ENCODE measurements at regions not wholly inside any gene's neighbourhood (a gene's known extent, or its start where the extent isn't known, plus 50 kb on each side); places are given as distances from the start of the nearest gene placed in this dataset.

- DNase-seq: no peak
- Mint-ChIP-seq H3K9me3 (no peaks in the 10 kb centered on the region), H3K27me3 (no peaks in the 10 kb centered on the region), H3K27ac (no peak overlapping the region), H3K36me3 (no peaks in the 10 kb centered on the region), H3K4me3 (no peak overlapping the region), H3K4me1 (no peaks in the 10 kb centered on the region)
Observed at GRCh38 chr7:42405782-42406181, 168.8 kb upstream of the GLI3 start.

- no peaks in the 10 kb centered on the region for H3K9me3 Mint-ChIP-seq
- H3K4me3 Mint-ChIP-seq: no peak overlapping the region
- no peak for DNase-seq
- no peaks in the 10 kb centered on the region for H3K36me3 Mint-ChIP-seq
- H3K4me1 Mint-ChIP-seq: no peaks in the 10 kb centered on the region
- no peaks in the 10 kb centered on the region for H3K27me3 Mint-ChIP-seq
- H3K27ac Mint-ChIP-seq: no peak overlapping the region
Observed at GRCh38 chr7:42403831-42404230, 166.8 kb upstream of the GLI3 start.

GRCh38 chr7:42400961-42401360 lies 164.0 kb upstream of the GLI3 start:
- Mint-ChIP-seq H3K4me3 (no peak overlapping the region), H3K27ac (no peak overlapping the region), H3K27me3 (peaks cover 8% of the 10 kb centered on the region), H3K36me3 (no peaks in the 10 kb centered on the region), H3K4me1 (no peaks in the 10 kb centered on the region), H3K9me3 (no peaks in the 10 kb centered on the region)
- DNase-seq: no peak

GRCh38 chr7:42400211-42400772 lies 163.3 kb upstream of the GLI3 start:
- Mint-ChIP-seq H3K27ac (no peak overlapping the region), H3K27me3 (peaks cover 8% of the 10 kb centered on the region), H3K4me3 (no peak overlapping the region), H3K4me1 (no peaks in the 10 kb centered on the region), H3K9me3 (no peaks in the 10 kb centered on the region), H3K36me3 (no peaks in the 10 kb centered on the region)
- no peak for DNase-seq

GRCh38 chr7:42395607-42396006 lies 158.6 kb upstream of the GLI3 start:
- no peaks in the 10 kb centered on the region for H3K36me3 Mint-ChIP-seq
- H3K27me3 Mint-ChIP-seq: peaks cover 8% of the 10 kb centered on the region
- no peak overlapping the region for H3K27ac Mint-ChIP-seq
- no peaks in the 10 kb centered on the region for H3K9me3 Mint-ChIP-seq
- H3K4me1 Mint-ChIP-seq: no peaks in the 10 kb centered on the region
- no peak overlapping the region for H3K4me3 Mint-ChIP-seq
- DNase-seq: no peak

GRCh38 chr7:42392826-42393225 lies 155.8 kb upstream of the GLI3 start:
- peaks cover 8% of the 10 kb centered on the region for H3K27me3 Mint-ChIP-seq
- H3K36me3 Mint-ChIP-seq: no peaks in the 10 kb centered on the region
- no peaks in the 10 kb centered on the region for H3K4me1 Mint-ChIP-seq
- no peak overlapping the region for H3K4me3 Mint-ChIP-seq
- no peak for DNase-seq
- no peak overlapping the region for H3K27ac Mint-ChIP-seq
- no peaks in the 10 kb centered on the region for H3K9me3 Mint-ChIP-seq

GRCh38 chr7:42389697-42390096 lies 152.7 kb upstream of the GLI3 start:
- no peaks in the 10 kb centered on the region for H3K36me3 Mint-ChIP-seq
- no peaks in the 10 kb centered on the region for H3K9me3 Mint-ChIP-seq
- H3K4me3 Mint-ChIP-seq: no peak overlapping the region
- H3K27me3 Mint-ChIP-seq: no peaks in the 10 kb centered on the region
- DNase-seq: no peak
- no peaks in the 10 kb centered on the region for H3K4me1 Mint-ChIP-seq
- H3K27ac Mint-ChIP-seq: no peak overlapping the region

GRCh38 chr7:42385912-42386311 lies 148.9 kb upstream of the GLI3 start:
- Mint-ChIP-seq H3K9me3 (no peaks in the 10 kb centered on the region), H3K27ac (no peak overlapping the region), H3K4me1 (no peaks in the 10 kb centered on the region), H3K36me3 (no peaks in the 10 kb centered on the region), H3K27me3 (no peaks in the 10 kb centered on the region), H3K4me3 (no peak overlapping the region)
- no peak for DNase-seq

GRCh38 chr7:42381161-42381560 lies 144.2 kb upstream of the GLI3 start:
- peaks cover 4% of the 10 kb centered on the region for H3K27me3 Mint-ChIP-seq
- H3K4me1 Mint-ChIP-seq: no peaks in the 10 kb centered on the region
- no peaks in the 10 kb centered on the region for H3K36me3 Mint-ChIP-seq
- DNase-seq: no peak
- no peaks in the 10 kb centered on the region for H3K9me3 Mint-ChIP-seq
- H3K4me3 Mint-ChIP-seq: no peak overlapping the region
- no peak overlapping the region for H3K27ac Mint-ChIP-seq

GRCh38 chr7:42380401-42380800 lies 143.4 kb upstream of the GLI3 start:
- no peak overlapping the region for H3K27ac Mint-ChIP-seq
- peaks cover 4% of the 10 kb centered on the region for H3K27me3 Mint-ChIP-seq
- H3K4me1 Mint-ChIP-seq: no peaks in the 10 kb centered on the region
- no peak for DNase-seq
- no peaks in the 10 kb centered on the region for H3K9me3 Mint-ChIP-seq
- H3K36me3 Mint-ChIP-seq: no peaks in the 10 kb centered on the region
- no peak overlapping the region for H3K4me3 Mint-ChIP-seq

GRCh38 chr7:42378149-42378548 lies 141.1 kb upstream of the GLI3 start:
- H3K27me3 Mint-ChIP-seq: peaks cover 9% of the 10 kb centered on the region
- H3K4me3 Mint-ChIP-seq: no peak overlapping the region
- no peaks in the 10 kb centered on the region for H3K4me1 Mint-ChIP-seq
- no peaks in the 10 kb centered on the region for H3K9me3 Mint-ChIP-seq
- H3K27ac Mint-ChIP-seq: no peak overlapping the region
- H3K36me3 Mint-ChIP-seq: no peaks in the 10 kb centered on the region
- no peak for DNase-seq

- no peak for DNase-seq
- H3K4me3 Mint-ChIP-seq: no peak overlapping the region
- no peaks in the 10 kb centered on the region for H3K4me1 Mint-ChIP-seq
- peaks cover 14% of the 10 kb centered on the region for H3K27me3 Mint-ChIP-seq
- H3K27ac Mint-ChIP-seq: no peak overlapping the region
- no peaks in the 10 kb centered on the region for H3K9me3 Mint-ChIP-seq
- H3K36me3 Mint-ChIP-seq: no peaks in the 10 kb centered on the region
Observed at GRCh38 chr7:42373285-42373684, 136.3 kb upstream of the GLI3 start.

- Mint-ChIP-seq H3K36me3 (no peaks in the 10 kb centered on the region), H3K27ac (no peak overlapping the region), H3K4me3 (no peak overlapping the region)
Observed at GRCh38 chr7:42372479-42372878, 135.5 kb upstream of the GLI3 start.

GRCh38 chr7:42359946-42360345 lies 122.9 kb upstream of the GLI3 start:
- Mint-ChIP-seq H3K27ac (no peak overlapping the region), H3K4me1 (no peaks in the 10 kb centered on the region), H3K27me3 (peaks cover 3% of the 10 kb centered on the region), H3K4me3 (no peak overlapping the region), H3K9me3 (peaks cover 8% of the 10 kb centered on the region), H3K36me3 (no peaks in the 10 kb centered on the region)
- no peak for DNase-seq

More at GRCh38 chr7:42372479-42372878, 135.5 kb upstream of the GLI3 start:
- Mint-ChIP-seq H3K27me3 (peaks cover 14% of the 10 kb centered on the region), H3K4me1 (no peaks in the 10 kb centered on the region), H3K9me3 (no peaks in the 10 kb centered on the region)
- no peak for DNase-seq

- peaks cover 6% of the 10 kb centered on the region for H3K9me3 Mint-ChIP-seq
- H3K4me3 Mint-ChIP-seq: no peak overlapping the region
- H3K27ac Mint-ChIP-seq: no peak overlapping the region
- DNase-seq: no peak
- no peaks in the 10 kb centered on the region for H3K4me1 Mint-ChIP-seq
- H3K36me3 Mint-ChIP-seq: no peaks in the 10 kb centered on the region
- peaks cover 5% of the 10 kb centered on the region for H3K27me3 Mint-ChIP-seq
Observed at GRCh38 chr7:42351316-42351935, 114.4 kb upstream of the GLI3 start.

- Mint-ChIP-seq H3K36me3 (no peaks in the 10 kb centered on the region), H3K9me3 (peaks cover 6% of the 10 kb centered on the region)
Observed at GRCh38 chr7:42350801-42351200, 113.8 kb upstream of the GLI3 start.

More at GRCh38 chr7:42350801-42351200, 113.8 kb upstream of the GLI3 start:
- H3K4me1 Mint-ChIP-seq: no peaks in the 10 kb centered on the region
- no peak overlapping the region for H3K27ac Mint-ChIP-seq
- H3K4me3 Mint-ChIP-seq: no peak overlapping the region
- DNase-seq: no peak
- H3K27me3 Mint-ChIP-seq: peaks cover 5% of the 10 kb centered on the region
